ENCODE measurements at regions not wholly inside any gene's neighbourhood (a gene's known extent, or its start where the extent isn't known, plus 50 kb on each side); places are given as distances from the start of the nearest gene placed in this dataset.
"Not testable (repeated sequence)": the region's sequence is repeated elsewhere in the genome, so short reads cannot be mapped to it uniquely, and the experiment has no call there.

GRCh38 chr17:70510288-70510687 is 341.0 kb downstream of the KCNJ2 start:
- no peak for DNase-seq (ENCODE audit: low read depth)
- TF ChIP-seq CTCF (conservative IDR thresholded peaks at IDR 0.05; ENCODE audit: low read depth, low read length): no peak
- H3K4me3 ChIP-seq (ENCODE audit: low read depth, low read length): no peak overlapping the region

DNA sequence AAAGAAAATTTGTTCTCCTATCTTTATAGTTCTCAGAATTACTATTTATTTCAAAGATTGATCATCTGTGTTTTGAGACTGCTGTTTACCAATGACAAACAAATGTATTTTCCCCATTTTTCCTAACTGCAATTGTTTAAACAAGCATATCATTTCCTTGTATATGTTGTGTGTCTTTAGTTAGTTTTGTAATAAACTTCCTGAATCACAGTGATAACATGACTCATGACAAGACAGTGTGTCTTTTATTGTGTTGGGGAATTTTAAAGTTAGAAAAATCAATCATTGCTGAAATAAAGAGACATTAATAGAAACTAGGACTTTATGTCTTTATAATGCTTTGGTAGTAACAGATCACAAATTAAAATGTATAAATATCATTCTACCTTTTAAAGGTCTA is 348.5 kb downstream of the KCNJ2 start:
- no peak for TF ChIP-seq CTCF (conservative IDR thresholded peaks at IDR 0.05; ENCODE audit: low read depth, low read length)

DNA sequence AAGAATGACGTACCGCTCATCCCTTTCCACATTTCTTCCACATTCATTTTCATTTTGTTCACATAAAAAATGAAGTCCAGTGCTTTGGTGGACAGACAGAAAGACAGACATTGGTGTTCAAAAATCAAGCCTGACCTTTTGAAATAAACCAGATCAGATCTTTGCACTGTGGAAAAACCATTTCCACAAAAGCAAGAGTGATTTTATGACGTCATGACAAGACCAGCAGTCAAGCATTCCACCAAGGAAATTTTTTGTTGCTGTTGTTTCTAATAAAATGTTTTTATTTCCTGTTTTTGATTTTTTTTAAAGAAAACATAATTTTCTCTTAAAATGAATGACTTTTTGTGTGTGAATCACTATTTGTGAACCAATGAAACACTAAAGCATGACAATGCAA is 350.0 kb downstream of the KCNJ2 start:
- no peak for DNase-seq (ENCODE audit: low read depth)
- no peak for TF ChIP-seq CTCF (conservative IDR thresholded peaks at IDR 0.05; ENCODE audit: low read depth, low read length)
- H3K4me3 ChIP-seq (ENCODE audit: low read depth, low read length): no peak overlapping the region

More for the DNA sequence above, 348.5 kb downstream of the KCNJ2 start:
- no peak for DNase-seq (ENCODE audit: low read depth)
- H3K4me3 ChIP-seq (ENCODE audit: low read depth, low read length): no peak overlapping the region

GRCh38 chr17:70520447-70520846 is 351.1 kb downstream of the KCNJ2 start:
- no peak for TF ChIP-seq CTCF (conservative IDR thresholded peaks at IDR 0.05; ENCODE audit: low read depth, low read length)
- no peak for DNase-seq (ENCODE audit: low read depth)
- H3K4me3 ChIP-seq (ENCODE audit: low read depth, low read length): no peak overlapping the region

- no peak overlapping the region for H3K4me3 ChIP-seq (ENCODE audit: low read depth, low read length)
- DNase-seq (ENCODE audit: low read depth): no peak
- TF ChIP-seq CTCF (conservative IDR thresholded peaks at IDR 0.05; ENCODE audit: low read depth, low read length): no peak
Measured at GRCh38 chr17:70520956-70521355, 351.6 kb downstream of the KCNJ2 start.

DNA sequence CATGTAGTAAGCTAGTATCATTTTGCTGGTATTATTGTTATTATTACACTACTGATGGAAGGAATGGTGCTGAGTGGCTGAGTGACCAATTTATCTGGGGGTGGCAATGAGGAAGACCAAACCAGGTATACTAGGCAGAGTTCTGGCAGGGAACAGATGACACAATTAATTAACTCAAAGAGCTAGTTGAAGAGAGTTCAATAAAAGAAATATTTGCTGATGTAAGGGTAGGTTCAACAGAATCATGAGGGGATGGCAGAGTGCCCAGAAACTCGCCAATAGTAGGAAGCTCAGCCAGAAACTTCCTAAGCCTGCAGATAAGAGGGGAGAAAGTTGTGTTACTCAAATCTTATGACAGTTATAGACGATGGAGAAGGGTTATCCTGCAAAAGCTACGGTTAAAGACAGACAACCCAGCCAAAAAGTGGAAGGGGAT is 352.5 kb downstream of the KCNJ2 start:
- TF ChIP-seq CTCF (conservative IDR thresholded peaks at IDR 0.05; ENCODE audit: low read depth, low read length): no peak
- no peak overlapping the region for H3K4me3 ChIP-seq (ENCODE audit: low read depth, low read length)
- peak; percentile 79 for DNase-seq (ENCODE audit: low read depth)

- no peak for TF ChIP-seq CTCF (conservative IDR thresholded peaks at IDR 0.05; ENCODE audit: low read depth, low read length)
- no peak for DNase-seq (ENCODE audit: low read depth)
Measured at GRCh38 chr17:70523426-70523825, 354.1 kb downstream of the KCNJ2 start.

DNA sequence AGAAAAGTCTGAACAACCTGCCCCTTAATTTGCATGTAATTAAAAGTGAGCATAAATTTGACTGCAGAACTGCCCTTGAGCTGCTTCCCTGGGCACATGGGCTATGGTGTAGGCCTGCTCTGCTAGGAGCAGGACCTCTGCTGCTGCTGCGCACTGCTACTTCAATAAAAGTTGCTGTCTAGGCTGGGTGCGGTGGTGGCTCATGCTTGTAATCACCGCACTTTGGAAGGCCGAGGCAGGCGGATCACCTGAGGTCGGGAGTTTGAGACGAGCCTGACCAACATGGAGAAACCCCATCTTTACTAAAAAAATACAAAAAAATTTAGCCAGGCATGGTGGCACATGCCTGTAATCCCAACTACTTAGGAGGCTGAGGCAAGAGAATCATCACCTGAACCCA is 355.7 kb downstream of the KCNJ2 start:
- not testable (repeated sequence) for H3K4me3 ChIP-seq (ENCODE audit: low read depth, low read length); DNase-seq (ENCODE audit: low read depth)

More at GRCh38 chr17:70523426-70523825, 354.1 kb downstream of the KCNJ2 start:
- H3K4me3 ChIP-seq (ENCODE audit: low read depth, low read length): no peak overlapping the region
